ENCODE measurements at regions not wholly inside any gene's neighbourhood (a gene's known extent, or its start where the extent isn't known, plus 50 kb on each side); places are given as distances from the start of the nearest gene placed in this dataset.
A peak's percentile ranks its signal among the peaks of the same experiment; 100 is the strongest.

DNA sequence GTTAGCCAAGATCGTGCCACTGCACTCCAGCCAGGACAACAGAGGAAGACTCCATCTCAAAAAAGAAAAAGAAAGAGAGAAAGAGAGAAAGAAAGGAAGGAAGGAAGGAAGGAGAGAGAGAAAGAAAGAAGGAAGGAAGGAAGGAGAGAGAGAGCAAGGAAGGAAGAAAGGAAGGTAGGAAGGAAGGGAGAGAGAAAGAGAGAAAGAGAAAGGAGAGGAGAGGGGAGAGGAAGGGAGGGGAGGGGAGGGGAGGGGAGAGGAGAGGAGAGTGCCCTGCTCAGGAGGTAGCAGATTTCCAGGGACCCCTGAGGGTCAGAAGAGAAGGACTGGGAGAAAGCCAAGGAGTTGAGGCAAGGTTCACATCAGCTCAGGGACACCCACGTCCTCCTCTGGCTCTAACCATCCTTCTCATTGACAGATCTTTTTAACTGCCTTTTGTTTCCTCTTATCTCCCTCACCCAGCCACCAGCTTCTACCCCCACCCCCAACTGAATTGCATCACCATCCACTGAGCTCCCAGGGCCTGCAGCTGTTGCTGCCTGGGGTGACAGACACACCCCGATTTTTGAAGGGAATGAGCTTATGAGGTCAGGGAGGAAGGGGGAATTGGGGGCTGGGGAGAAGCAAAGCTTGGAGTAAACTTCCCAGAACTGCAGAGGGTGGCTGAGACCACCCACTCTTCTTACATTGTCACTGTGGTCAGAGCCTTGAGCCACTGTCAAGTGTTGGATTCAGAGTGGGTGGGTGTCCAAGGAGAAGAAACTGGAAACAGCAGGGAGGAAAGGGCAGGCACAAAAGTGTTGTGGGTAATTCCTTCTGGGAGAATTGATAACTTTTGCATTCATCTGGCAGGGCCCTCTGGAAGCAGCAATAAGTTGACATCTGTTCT lies 91.6 kb downstream of the GLUL start (continued):
- TF ChIP-seq, protein P1, sequence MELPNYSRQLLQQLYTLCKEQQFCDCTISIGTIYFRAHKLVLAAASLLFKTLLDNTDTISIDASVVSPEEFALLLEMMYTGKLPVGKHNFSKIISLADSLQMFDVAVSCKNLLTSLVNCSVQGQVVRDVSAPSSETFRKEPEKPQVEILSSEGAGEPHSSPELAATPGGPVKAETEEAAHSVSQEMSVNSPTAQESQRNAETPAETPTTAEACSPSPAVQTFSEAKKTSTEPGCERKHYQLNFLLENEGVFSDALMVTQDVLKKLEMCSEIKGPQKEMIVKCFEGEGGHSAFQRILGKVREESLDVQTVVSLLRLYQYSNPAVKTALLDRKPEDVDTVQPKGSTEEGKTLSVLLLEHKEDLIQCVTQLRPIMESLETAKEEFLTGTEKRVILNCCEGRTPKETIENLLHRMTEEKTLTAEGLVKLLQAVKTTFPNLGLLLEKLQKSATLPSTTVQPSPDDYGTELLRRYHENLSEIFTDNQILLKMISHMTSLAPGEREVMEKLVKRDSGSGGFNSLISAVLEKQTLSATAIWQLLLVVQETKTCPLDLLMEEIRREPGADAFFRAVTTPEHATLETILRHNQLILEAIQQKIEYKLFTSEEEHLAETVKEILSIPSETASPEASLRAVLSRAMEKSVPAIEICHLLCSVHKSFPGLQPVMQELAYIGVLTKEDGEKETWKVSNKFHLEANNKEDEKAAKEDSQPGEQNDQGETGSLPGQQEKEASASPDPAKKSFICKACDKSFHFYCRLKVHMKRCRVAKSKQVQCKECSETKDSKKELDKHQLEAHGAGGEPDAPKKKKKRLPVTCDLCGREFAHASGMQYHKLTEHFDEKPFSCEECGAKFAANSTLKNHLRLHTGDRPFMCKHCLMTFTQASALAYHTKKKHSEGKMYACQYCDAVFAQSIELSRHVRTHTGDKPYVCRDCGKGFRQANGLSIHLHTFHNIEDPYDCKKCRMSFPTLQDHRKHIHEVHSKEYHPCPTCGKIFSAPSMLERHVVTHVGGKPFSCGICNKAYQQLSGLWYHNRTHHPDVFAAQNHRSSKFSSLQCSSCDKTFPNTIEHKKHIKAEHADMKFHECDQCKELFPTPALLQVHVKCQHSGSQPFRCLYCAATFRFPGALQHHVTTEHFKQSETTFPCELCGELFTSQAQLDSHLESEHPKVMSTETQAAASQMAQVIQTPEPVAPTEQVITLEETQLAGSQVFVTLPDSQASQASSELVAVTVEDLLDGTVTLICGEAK (IDR thresholded peaks at IDR 0.05): peak; percentile 57
- TF ChIP-seq, protein P1 (CRISPR knock-in tag; IDR thresholded peaks at IDR 0.05): no peak
- TF ChIP-seq HNRNPLL (IDR thresholded peaks at IDR 0.05; ENCODE audit: low read depth, low read length, poor library complexity, severe bottlenecking) (no peak), MCM5 (IDR thresholded peaks at IDR 0.05; ENCODE audit: low read depth) (no peak), NR4A1 (CRISPR knock-in tag; IDR thresholded peaks at IDR 0.05) (peak; percentile 24; the same call in 1 of the 2 replicates), NR4A1 (tag; IDR thresholded peaks at IDR 0.05) (peak; percentile 93), ZBTB9 (CRISPR knock-in tag; IDR thresholded peaks at IDR 0.05) (peak; percentile 41), MAFK (IDR thresholded peaks at IDR 0.05; ENCODE audit: low read length) (peak; percentile 27; the same call in 1 of the 2 replicates), TBL1XR1 (IDR thresholded peaks at IDR 0.05; ENCODE audit: low read length in 2 of 2) (peak; percentile 98 to 99)
- TF ChIP-seq, protein P2, sequence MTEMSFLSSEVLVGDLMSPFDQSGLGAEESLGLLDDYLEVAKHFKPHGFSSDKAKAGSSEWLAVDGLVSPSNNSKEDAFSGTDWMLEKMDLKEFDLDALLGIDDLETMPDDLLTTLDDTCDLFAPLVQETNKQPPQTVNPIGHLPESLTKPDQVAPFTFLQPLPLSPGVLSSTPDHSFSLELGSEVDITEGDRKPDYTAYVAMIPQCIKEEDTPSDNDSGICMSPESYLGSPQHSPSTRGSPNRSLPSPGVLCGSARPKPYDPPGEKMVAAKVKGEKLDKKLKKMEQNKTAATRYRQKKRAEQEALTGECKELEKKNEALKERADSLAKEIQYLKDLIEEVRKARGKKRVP (CRISPR knock-in tag; IDR thresholded peaks at IDR 0.05): peak; percentile 99
- TF ChIP-seq, protein P3, sequence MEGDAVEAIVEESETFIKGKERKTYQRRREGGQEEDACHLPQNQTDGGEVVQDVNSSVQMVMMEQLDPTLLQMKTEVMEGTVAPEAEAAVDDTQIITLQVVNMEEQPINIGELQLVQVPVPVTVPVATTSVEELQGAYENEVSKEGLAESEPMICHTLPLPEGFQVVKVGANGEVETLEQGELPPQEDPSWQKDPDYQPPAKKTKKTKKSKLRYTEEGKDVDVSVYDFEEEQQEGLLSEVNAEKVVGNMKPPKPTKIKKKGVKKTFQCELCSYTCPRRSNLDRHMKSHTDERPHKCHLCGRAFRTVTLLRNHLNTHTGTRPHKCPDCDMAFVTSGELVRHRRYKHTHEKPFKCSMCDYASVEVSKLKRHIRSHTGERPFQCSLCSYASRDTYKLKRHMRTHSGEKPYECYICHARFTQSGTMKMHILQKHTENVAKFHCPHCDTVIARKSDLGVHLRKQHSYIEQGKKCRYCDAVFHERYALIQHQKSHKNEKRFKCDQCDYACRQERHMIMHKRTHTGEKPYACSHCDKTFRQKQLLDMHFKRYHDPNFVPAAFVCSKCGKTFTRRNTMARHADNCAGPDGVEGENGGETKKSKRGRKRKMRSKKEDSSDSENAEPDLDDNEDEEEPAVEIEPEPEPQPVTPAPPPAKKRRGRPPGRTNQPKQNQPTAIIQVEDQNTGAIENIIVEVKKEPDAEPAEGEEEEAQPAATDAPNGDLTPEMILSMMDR (IDR thresholded peaks at IDR 0.05 in 2 of 3, conservative IDR thresholded peaks at IDR 0.05 in 1 of 3; ENCODE audit: insufficient read depth in 2 of 3, low read depth in 1 of 3, low read length in 3 of 3): 0 out of 6 replicates have a peak, but pooled peaks of 1 of the 3 experiments have one; percentile 2

Data from K562 (cell line).